Activated CD8-positive, alpha-beta T cell treated with anti-CD3 and anti-CD28 coated beads for 36 hours (primary cell): ENCODE measurements at regions not wholly inside any gene's neighbourhood (a gene's known extent, or its start where the extent isn't known, plus 50 kb on each side); places are given as distances from the start of the nearest gene placed in this dataset.

Experiments
- ATAC-seq: fragments of 200-7000 bp; cut with Tn5 transposase; one replicate; pipeline ENCODE4 v1.10.0; 2021; ENCODE audit warnings: mild to moderate bottlenecking, moderate library complexity
- CTCF ChIA-PET: fragments of 350-600 bp; sonication (Branson Sonifier 250); formaldehyde crosslinking; loops from one replicate; lab custom pipeline; 2021; ENCODE audit warnings: antibody characterized with exemption; lab: Charles Lee
- POLR2A ChIA-PET: fragments of 350-600 bp; sonication (Branson Sonifier 250); formaldehyde crosslinking; loops from one replicate; lab custom pipeline; 2021; ENCODE audit warnings: antibody characterized with exemption; lab: Charles Lee
- DNase-seq: peaks from one replicate; pipeline ENCODE4 v3.0.0-alpha.2; 2020
- H3K27ac Mint-ChIP-seq: one replicate; pipeline ENCODE4 v1.8.0; 2021; ENCODE audit warnings: mild to moderate bottlenecking, mixed read lengths
- H3K27me3 Mint-ChIP-seq: one replicate; pipeline ENCODE4 v1.8.0; 2021; ENCODE audit warnings: mixed read lengths
- H3K36me3 Mint-ChIP-seq: one replicate; pipeline ENCODE4 v1.8.0; 2021; ENCODE audit warnings: low read depth, mixed read lengths
- H3K4me1 Mint-ChIP-seq: one replicate; pipeline ENCODE4 v1.8.0; 2021; ENCODE audit warnings: low read depth, mixed read lengths
- H3K4me3 Mint-ChIP-seq: one replicate; pipeline ENCODE4 v1.8.0; 2021; ENCODE audit warnings: mild to moderate bottlenecking, moderate library complexity, mixed read lengths
- H3K9me3 Mint-ChIP-seq: one replicate; pipeline ENCODE4 v1.8.0; 2021; ENCODE audit warnings: mixed read lengths
- intact Hi-C: fragments of 100-400 bp; cut with micrococcal nuclease; formaldehyde crosslinking; loops from one replicate; pipeline ENCODE4 v1.10.0; 2022
- TF ChIP-seq, protein P1 (sequence below): fragments of 200-600 bp; IDR thresholded peaks from one replicate; pipeline ENCODE4 v1.8.0; 2022; ENCODE audit warnings: antibody characterized with exemption, mild to moderate bottlenecking

GRCh38 chr22:27197052-27197451 is 539.7 kb downstream of the MIAT start:
- Mint-ChIP-seq H3K4me3 (no peak overlapping the region), H3K9me3 (peaks cover 1% of the 10 kb centered on the region), H3K27me3 (no peaks in the 10 kb centered on the region), H3K4me1 (no peaks in the 10 kb centered on the region), H3K36me3 (no peaks in the 10 kb centered on the region), H3K27ac (no peak overlapping the region)
- TF ChIP-seq, protein P1, sequence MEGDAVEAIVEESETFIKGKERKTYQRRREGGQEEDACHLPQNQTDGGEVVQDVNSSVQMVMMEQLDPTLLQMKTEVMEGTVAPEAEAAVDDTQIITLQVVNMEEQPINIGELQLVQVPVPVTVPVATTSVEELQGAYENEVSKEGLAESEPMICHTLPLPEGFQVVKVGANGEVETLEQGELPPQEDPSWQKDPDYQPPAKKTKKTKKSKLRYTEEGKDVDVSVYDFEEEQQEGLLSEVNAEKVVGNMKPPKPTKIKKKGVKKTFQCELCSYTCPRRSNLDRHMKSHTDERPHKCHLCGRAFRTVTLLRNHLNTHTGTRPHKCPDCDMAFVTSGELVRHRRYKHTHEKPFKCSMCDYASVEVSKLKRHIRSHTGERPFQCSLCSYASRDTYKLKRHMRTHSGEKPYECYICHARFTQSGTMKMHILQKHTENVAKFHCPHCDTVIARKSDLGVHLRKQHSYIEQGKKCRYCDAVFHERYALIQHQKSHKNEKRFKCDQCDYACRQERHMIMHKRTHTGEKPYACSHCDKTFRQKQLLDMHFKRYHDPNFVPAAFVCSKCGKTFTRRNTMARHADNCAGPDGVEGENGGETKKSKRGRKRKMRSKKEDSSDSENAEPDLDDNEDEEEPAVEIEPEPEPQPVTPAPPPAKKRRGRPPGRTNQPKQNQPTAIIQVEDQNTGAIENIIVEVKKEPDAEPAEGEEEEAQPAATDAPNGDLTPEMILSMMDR = no peak
- intact Hi-C loops = no loop called here
- POLR2A ChIA-PET = no interaction called here
- DNase-seq (no peak), ATAC-seq (no peak)
- CTCF ChIA-PET = interaction anchor here (1.3 kb wide), 1 partner anchor 11 kb away, joined by 3 read pairs; no protein-coding TSS in a partner anchor

GRCh38 chr22:27197618-27198017 is 540.2 kb downstream of the MIAT start:
- intact Hi-C loops = no loop called here
- ChIA-PET CTCF (interaction anchor here (1.3 kb wide), 1 partner anchor 12 kb away, joined by 3 read pairs; no protein-coding TSS in a partner anchor), POLR2A (no interaction called here)
- no peaks in the 10 kb centered on the region for H3K27me3 Mint-ChIP-seq
- H3K4me3 Mint-ChIP-seq = no peak overlapping the region
- ATAC-seq (no peak), DNase-seq (no peak)
- H3K9me3 Mint-ChIP-seq = no peaks in the 10 kb centered on the region
- H3K4me1 Mint-ChIP-seq = no peaks in the 10 kb centered on the region
- H3K36me3 Mint-ChIP-seq = no peaks in the 10 kb centered on the region
- TF ChIP-seq, protein P1 = no peak
- no peak overlapping the region for H3K27ac Mint-ChIP-seq

- Mint-ChIP-seq H3K27ac (no peak overlapping the region), H3K36me3 (no peaks in the 10 kb centered on the region), H3K4me3 (no peak overlapping the region), H3K9me3 (no peaks in the 10 kb centered on the region), H3K27me3 (no peaks in the 10 kb centered on the region), H3K4me1 (no peaks in the 10 kb centered on the region)
- ATAC-seq (no peak), DNase-seq (no peak)
- POLR2A ChIA-PET = no interaction called here
- intact Hi-C loops = no loop called here
- TF ChIP-seq, protein P1 = no peak
- CTCF ChIA-PET = no interaction called here
These were observed 541.2 kb downstream of the MIAT start for GRCh38 chr22:27198518-27199035.

GRCh38 chr22:27199354-27199753 is 542.0 kb downstream of the MIAT start:
- POLR2A ChIA-PET = no interaction called here
- Mint-ChIP-seq H3K9me3 (no peaks in the 10 kb centered on the region), H3K27me3 (no peaks in the 10 kb centered on the region), H3K36me3 (no peaks in the 10 kb centered on the region), H3K4me3 (no peak overlapping the region), H3K4me1 (no peaks in the 10 kb centered on the region), H3K27ac (no peak overlapping the region)
- DNase-seq (no peak), ATAC-seq (no peak)
- CTCF ChIA-PET = no interaction called here
- intact Hi-C loops = no loop called here
- TF ChIP-seq, protein P1 = no peak

DNA sequence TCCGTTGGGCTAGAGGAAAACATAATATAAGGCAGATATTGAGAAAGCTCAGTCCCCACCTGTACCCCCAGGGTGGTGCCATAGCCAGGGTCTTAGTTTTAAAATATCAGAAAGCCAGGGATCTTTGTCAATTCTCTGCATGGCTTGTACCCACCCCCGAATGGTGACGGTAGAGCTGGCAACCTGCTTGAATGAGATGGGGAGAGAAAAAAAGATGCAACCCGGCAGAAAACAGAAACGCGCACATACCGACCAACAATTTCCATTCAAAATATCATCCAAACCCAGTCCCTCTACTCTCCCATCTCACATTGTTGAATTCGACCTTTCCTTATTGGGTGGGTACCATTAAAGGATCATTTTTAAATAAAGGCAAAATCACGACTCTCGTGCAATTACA is 543.9 kb downstream of the MIAT start:
- peaks cover 2% of the 10 kb centered on the region for H3K27me3 Mint-ChIP-seq

More for the DNA sequence above, 543.9 kb downstream of the MIAT start:
- H3K27ac Mint-ChIP-seq = no peak overlapping the region
- no peaks in the 10 kb centered on the region for H3K36me3 Mint-ChIP-seq
- intact Hi-C loops = no loop called here
- no peak overlapping the region for H3K4me3 Mint-ChIP-seq
- DNase-seq = no peak
- ChIA-PET CTCF (no interaction called here), POLR2A (no interaction called here)
- TF ChIP-seq, protein P1 = no peak
- H3K4me1 Mint-ChIP-seq = no peaks in the 10 kb centered on the region
- no peaks in the 10 kb centered on the region for H3K9me3 Mint-ChIP-seq
- ATAC-seq = no peak
